GM23338 (cell line): ENCODE measurements at regions not wholly inside any gene's neighbourhood (a gene's known extent, or its start where the extent isn't known, plus 50 kb on each side); places are given as distances from the start of the nearest gene placed in this dataset.

Experiments used
- ATAC-seq: fragments of 200-7000 bp; cut with Tn5 transposase; 3 replicates; pipeline ENCODE4 v1.9.1; 2020
- DNase-seq: peaks from one replicate; pipeline ENCODE4 v3.0.0-alpha.2; 2015; ENCODE audit warnings: low spot score
- H2AFZ ChIP-seq: fragments of 200-600 bp; sonication (generic); 2 replicates; pipeline ENCODE4 v1.8.0; 2016; ENCODE audit warnings: antibody characterized with exemption, mild to moderate bottlenecking, moderate library complexity
- H3F3A ChIP-seq: fragments of 200-600 bp; sonication (generic); replicated peaks from 2 replicates; pipeline ENCODE4 v1.8.0; 2017; ENCODE audit warnings: antibody characterized with exemption, mixed run types, low read depth
- H3K27ac ChIP-seq: fragments of 200-600 bp; sonication (generic); 2 replicates; pipeline ENCODE4 v1.6.1; 2016; ENCODE audit warnings: low read depth
- H3K27me3 ChIP-seq: fragments of 200-600 bp; sonication (generic); 2 replicates; pipeline ENCODE4 v1.8.0; 2016; ENCODE audit warnings: mild to moderate bottlenecking, mixed run types, moderate library complexity; ENCODE audit not compliant: insufficient read depth
- H3K36me3 ChIP-seq: fragments of 200-600 bp; sonication (generic); 2 replicates; pipeline ENCODE4 v1.8.0; 2016; ENCODE audit warnings: mild to moderate bottlenecking; ENCODE audit not compliant: insufficient read depth
- H3K4me1 ChIP-seq: fragments of 200-600 bp; sonication (generic); 2 replicates; pipeline ENCODE4 v1.8.0; 2016; ENCODE audit warnings: mild to moderate bottlenecking, moderate library complexity; ENCODE audit not compliant: insufficient read depth
- H3K4me2 ChIP-seq: fragments of 200-600 bp; sonication (generic); 2 replicates; pipeline ENCODE4 v1.7.1; 2017; ENCODE audit warnings: mixed run types
- H3K4me3 ChIP-seq: fragments of 200-600 bp; sonication (generic); 2 replicates; pipeline ENCODE4 v1.6.1; 2016; ENCODE audit warnings: mixed run types
- H3K79me2 ChIP-seq: fragments of 200-600 bp; sonication (generic); replicated peaks from 2 replicates; pipeline ENCODE4 v1.8.0; 2017; ENCODE audit warnings: mild to moderate bottlenecking; ENCODE audit not compliant: insufficient read depth
- H3K9me2 ChIP-seq: fragments of 200-600 bp; sonication (generic); 2 replicates; pipeline ENCODE4 v1.8.0; 2017; ENCODE audit not compliant: insufficient read depth
- H4K20me1 ChIP-seq: fragments of 200-600 bp; sonication (generic); replicated peaks from 2 replicates; pipeline ENCODE4 v1.8.0; 2017; ENCODE audit warnings: mild to moderate bottlenecking; ENCODE audit not compliant: insufficient read depth
- H3K27ac Mint-ChIP-seq: 2 replicates; pipeline ENCODE4 v1.8.0; 2020; ENCODE audit warnings: inconsistent platforms, mild to moderate bottlenecking, moderate library complexity, mixed read lengths
- H3K27me3 Mint-ChIP-seq: 3 replicates; pipeline ENCODE4 v1.8.0; 2022; ENCODE audit warnings: low read depth, mild to moderate bottlenecking, moderate library complexity, mixed read lengths, inconsistent platforms; ENCODE audit not compliant: insufficient read depth, poor library complexity
- H3K36me3 Mint-ChIP-seq: 3 replicates; pipeline ENCODE4 v1.8.0; 2021; ENCODE audit warnings: low read depth, mild to moderate bottlenecking, inconsistent platforms, moderate library complexity, mixed read lengths
- H3K4me1 Mint-ChIP-seq: 3 replicates; pipeline ENCODE4 v1.8.0; 2020; ENCODE audit warnings: mild to moderate bottlenecking, inconsistent platforms, mixed read lengths
- H3K4me3 Mint-ChIP-seq: 3 replicates; pipeline ENCODE4 v1.8.0; 2021; ENCODE audit warnings: moderate library complexity, mild to moderate bottlenecking, inconsistent platforms, mixed read lengths
- H3K9me3 Mint-ChIP-seq: 3 replicates; pipeline ENCODE4 v1.8.0; 2020; ENCODE audit warnings: moderate library complexity, mild to moderate bottlenecking, inconsistent platforms, mixed read lengths
- CREB1 ChIP-seq: fragments of 250-450 bp; sonication (Bioruptor Pico); IDR thresholded peaks from 2 replicates; pipeline ENCODE4 v1.5.0; 2020; ENCODE audit warnings: low read depth, mild to moderate bottlenecking, moderate library complexity
- CTCF ChIP-seq, 2 experiments: fragments of 200-600 bp in 1 of 2; sonication (generic) in 1 of 2; conservative IDR thresholded peaks; 2 replicates each; pipeline versions ENCODE4 v1.5.1 to v1.6.1; 2016 to 2017; ENCODE audit warnings: antibody characterized with exemption in 2 of 2, low read depth in 2 of 2, mild to moderate bottlenecking in 2 of 2, moderate library complexity in 1 of 2
- ETS1 ChIP-seq: IDR thresholded peaks from 2 replicates; pipeline ENCODE4 v1.6.1; 2016; ENCODE audit warnings: antibody characterized with exemption
- EZH2 ChIP-seq: fragments of 200-600 bp; sonication (generic); IDR thresholded peaks from one replicate; pipeline ENCODE4 v1.8.0; 2017; ENCODE audit warnings: antibody characterized with exemption, mild to moderate bottlenecking, low read depth; ENCODE audit not compliant: unreplicated experiment
- EZH2phosphoT487 ChIP-seq: fragments of 200-600 bp; sonication (generic); IDR thresholded peaks from one replicate; pipeline ENCODE4 v1.8.1; 2018; ENCODE audit warnings: antibody characterized with exemption; ENCODE audit not compliant: unreplicated experiment
- JUNB ChIP-seq: IDR thresholded peaks from one replicate; pipeline ENCODE4 v1.6.1; 2016; ENCODE audit warnings: antibody characterized with exemption; ENCODE audit not compliant: unreplicated experiment
- NANOG ChIP-seq: IDR thresholded peaks from 2 replicates; pipeline ENCODE4 v1.6.1; 2016; ENCODE audit warnings: antibody characterized with exemption, borderline replicate concordance
- POLR2AphosphoS5 ChIP-seq: IDR thresholded peaks from 2 replicates; pipeline ENCODE4 v1.6.1; 2016; ENCODE audit warnings: antibody characterized with exemption, low read depth
- REST ChIP-seq: IDR thresholded peaks from one replicate; pipeline ENCODE4 v1.6.1; 2018; ENCODE audit warnings: antibody characterized with exemption; ENCODE audit not compliant: unreplicated experiment
- STAT1 ChIP-seq: IDR thresholded peaks from one replicate; pipeline ENCODE4 v1.6.1; 2016; ENCODE audit warnings: antibody characterized with exemption; ENCODE audit not compliant: unreplicated experiment
- ZNF114 ChIP-seq: fragments of 250-450 bp; sonication (Bioruptor Pico); IDR thresholded peaks from 2 replicates; pipeline ENCODE4 v1.5.0; 2020; ENCODE audit warnings: mild to moderate bottlenecking, moderate library complexity
- ZNF331 ChIP-seq: fragments of 250-450 bp; sonication (Bioruptor Pico); IDR thresholded peaks from 2 replicates; pipeline ENCODE4 v1.5.0; 2020; ENCODE audit warnings: low read depth, mild to moderate bottlenecking, moderate library complexity
- ZNF462 ChIP-seq: fragments of 250-450 bp; sonication (Bioruptor Pico); IDR thresholded peaks from 2 replicates; pipeline ENCODE4 v1.5.0; 2020; ENCODE audit warnings: mild to moderate bottlenecking, moderate library complexity

GRCh38 chr15:38148471-38148870, 104.2 kb upstream of the SPRED1 start:
- no peaks in the 10 kb centered on the region for H4K20me1 ChIP-seq
- peaks cover 3% of the 10 kb centered on the region; the same call in 1 of the 2 replicates for H3K36me3 ChIP-seq
- no peak overlapping the region for H3K4me3 Mint-ChIP-seq
- no peaks in the 10 kb centered on the region for H3K4me1 ChIP-seq
- no peaks in the 10 kb centered on the region for H3K9me2 ChIP-seq
- H2AFZ ChIP-seq: no peak overlapping the region
- H3K27me3 ChIP-seq: no peaks in the 10 kb centered on the region
- no peak overlapping the region for H3K27ac ChIP-seq
- H3K9me3 Mint-ChIP-seq: peaks cover 15% of the 10 kb centered on the region
- TF ChIP-seq ZNF462 (CRISPR knock-in tag) (no peak), POLR2AphosphoS5 (no peak), STAT1 (no peak), ZNF331 (CRISPR knock-in tag) (no peak), EZH2 (no peak), ZNF114 (CRISPR knock-in tag) (no peak), ETS1 (no peak), NANOG (no peak), CREB1 (CRISPR knock-in tag) (no peak), REST (no peak), JUNB (no peak), EZH2phosphoT487 (no peak), CTCF (conservative IDR thresholded peaks at IDR 0.05; ENCODE audit: low read depth in 2 of 2) (no peak)
- no peak for ATAC-seq
- H3K27ac Mint-ChIP-seq: no peak overlapping the region
- peaks cover 2% of the 10 kb centered on the region for H3K4me1 Mint-ChIP-seq
- peaks cover 3% of the 10 kb centered on the region for H3K27me3 Mint-ChIP-seq
- H3K4me3 ChIP-seq: no peak overlapping the region
- no peak overlapping the region for H3K4me2 ChIP-seq
- H3K79me2 ChIP-seq: no peaks in the 10 kb centered on the region
- H3K36me3 Mint-ChIP-seq: peaks cover 12% of the 10 kb centered on the region; the same call in 2 of the 3 replicates
- H3F3A ChIP-seq: no peaks in the 10 kb centered on the region
- no peak for DNase-seq
